Central memory CD4-positive, alpha-beta T cell (primary cell): ENCODE measurements at regions not wholly inside any gene's neighbourhood (a gene's known extent, or its start where the extent isn't known, plus 50 kb on each side); places are given as distances from the start of the nearest gene placed in this dataset.
"Not testable (repeated sequence)": the region's sequence is repeated elsewhere in the genome, so short reads cannot be mapped to it uniquely, and the experiment has no call there.

Experiments used
- DNase-seq: peaks from one replicate; pipeline ENCODE4 v3.0.0; 2022

- no peak for DNase-seq
These were observed 85.0 kb upstream of the LOC128125822 start for GRCh38 chr6:63487103-63487813.

- no peak for DNase-seq
These were observed 81.2 kb upstream of the LOC128125822 start for GRCh38 chr6:63491119-63491518.

- DNase-seq: no peak
These were observed 79.8 kb upstream of the LOC128125822 start for GRCh38 chr6:63492476-63492875.

- no peak for DNase-seq
These were observed 78.7 kb upstream of the LOC128125822 start for GRCh38 chr6:63493557-63493956.

- DNase-seq: no peak
These were observed 75.9 kb upstream of the LOC128125822 start for GRCh38 chr6:63496361-63496804.

GRCh38 chr6:63502156-63502555 lies 70.1 kb upstream of the LOC128125822 start:
- no peak for DNase-seq

GRCh38 chr6:63503199-63503598 lies 69.1 kb upstream of the LOC128125822 start:
- no peak for DNase-seq

- DNase-seq: no peak
These were observed 67.4 kb upstream of the LOC128125822 start for GRCh38 chr6:63504777-63505384.

- DNase-seq: no peak
These were observed 65.2 kb upstream of the LOC128125822 start for GRCh38 chr6:63507096-63507495.

GRCh38 chr6:63509652-63510352 lies 62.5 kb upstream of the LOC128125822 start:
- no peak for DNase-seq

- no peak for DNase-seq
These were observed 62.0 kb upstream of the LOC128125822 start for GRCh38 chr6:63510353-63510686.

GRCh38 chr6:63510849-63511248 lies 61.4 kb upstream of the LOC128125822 start:
- no peak for DNase-seq

GRCh38 chr6:63514488-63515173 lies 57.6 kb upstream of the LOC128125822 start:
- DNase-seq: no peak

GRCh38 chr6:63515227-63515626 lies 57.1 kb upstream of the LOC128125822 start:
- not testable (repeated sequence) for DNase-seq

- no peak for DNase-seq
These were observed 55.9 kb upstream of the LOC128125822 start for GRCh38 chr6:63516186-63516944.

- no peak for DNase-seq
These were observed 55.1 kb upstream of the LOC128125822 start for GRCh38 chr6:63517221-63517620.

- DNase-seq: no peak
These were observed 50.6 kb upstream of the LOC128125822 start for GRCh38 chr6:63521475-63522210.
